SK-N-SH (cell line): ENCODE measurements at regions not wholly inside any gene's neighbourhood (a gene's known extent, or its start where the extent isn't known, plus 50 kb on each side); places are given as distances from the start of the nearest gene placed in this dataset.

ENCODE experiments used
- CHD2 ChIP-seq: fragments of 150-350 bp; IDR thresholded peaks from 2 replicates; pipeline ENCODE4 v1.6.1; 2018; ENCODE audit warnings: low read length; ENCODE audit not compliant: partially characterized antibody
- EP300 ChIP-seq, 2 experiments: IDR thresholded peaks; 2 replicates each; pipeline versions ENCODE4 v1.4.0 to v1.6.1; 2012; ENCODE audit warnings: borderline replicate concordance in 1 of 2, low read depth in 1 of 2, low read length in 1 of 2
- FOXJ3 ChIP-seq: sonication (generic); formaldehyde crosslinking; IDR thresholded peaks from 2 replicates; pipeline ENCODE4 v1.5.1; 2020; ENCODE audit warnings: mild to moderate bottlenecking, missing genetic modification reagents
- FOXM1 ChIP-seq: IDR thresholded peaks from 2 replicates; pipeline ENCODE4 v1.4.0; 2012; ENCODE audit warnings: low read depth, mild to moderate bottlenecking
- GATA2 ChIP-seq: sonication (generic); formaldehyde crosslinking; IDR thresholded peaks from 2 replicates; pipeline ENCODE4 v1.5.0; 2020; ENCODE audit warnings: mild to moderate bottlenecking, missing genetic modification reagents
- POLR2AphosphoS5 ChIP-seq: IDR thresholded peaks from 2 replicates; pipeline ENCODE4 v1.6.1; 2012; ENCODE audit warnings: low read depth, low read length
- RAD21 ChIP-seq: IDR thresholded peaks from 2 replicates; pipeline ENCODE4 v1.6.1; 2012; ENCODE audit warnings: mild to moderate bottlenecking, low read length
- RXRA ChIP-seq: IDR thresholded peaks from 2 replicates; pipeline ENCODE4 v1.4.0; 2012; ENCODE audit warnings: low read depth, mild to moderate bottlenecking, borderline replicate concordance
- SIN3A ChIP-seq: IDR thresholded peaks from 2 replicates; pipeline ENCODE4 v1.6.1; 2012; ENCODE audit warnings: low read depth, mild to moderate bottlenecking, low read length, moderate library complexity, borderline replicate concordance
- TAF1 ChIP-seq: IDR thresholded peaks from 2 replicates; pipeline ENCODE4 v1.6.1; 2012; ENCODE audit warnings: low read depth, mild to moderate bottlenecking, low read length, moderate library complexity, borderline replicate concordance
- YY1 ChIP-seq: IDR thresholded peaks from 2 replicates; pipeline ENCODE4 v1.4.0; 2012; ENCODE audit warnings: low read depth, mild to moderate bottlenecking
- TF ChIP-seq, protein P1 (sequence below): fragments of 200-600 bp; sonication (generic); IDR thresholded peaks from 2 replicates; pipeline ENCODE4 v1.6.1; 2017; ENCODE audit warnings: antibody characterized with exemption, mild to moderate bottlenecking, moderate library complexity
- TF ChIP-seq, protein P2 (sequence below): IDR thresholded peaks from 2 replicates; pipeline ENCODE4 v1.4.0; 2012; ENCODE audit warnings: low read depth
- TF ChIP-seq, protein P3 (sequence below): IDR thresholded peaks from 2 replicates; pipeline ENCODE4 v1.4.0; 2012; ENCODE audit warnings: low read depth, borderline replicate concordance

DNA sequence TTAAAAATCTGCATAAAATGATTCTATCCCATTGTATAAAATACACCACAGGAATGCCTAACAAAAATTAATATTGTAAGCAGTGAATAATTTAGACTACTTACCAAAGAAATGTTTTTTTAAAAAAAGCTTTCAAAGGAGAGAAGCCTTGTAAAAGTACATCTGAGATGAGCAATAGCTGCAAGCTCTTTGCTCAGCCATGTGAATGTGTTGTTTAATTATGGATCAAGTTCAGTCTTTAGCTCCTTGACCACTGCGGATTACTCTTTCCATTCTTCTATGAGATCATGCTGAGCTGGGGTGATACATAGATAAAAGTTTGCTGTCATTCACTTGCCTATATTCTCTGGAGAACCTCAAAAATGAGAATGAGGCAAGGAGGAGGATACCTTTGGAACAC is 782.4 kb upstream of the ZNF608 start:
- TF ChIP-seq, protein P1, sequence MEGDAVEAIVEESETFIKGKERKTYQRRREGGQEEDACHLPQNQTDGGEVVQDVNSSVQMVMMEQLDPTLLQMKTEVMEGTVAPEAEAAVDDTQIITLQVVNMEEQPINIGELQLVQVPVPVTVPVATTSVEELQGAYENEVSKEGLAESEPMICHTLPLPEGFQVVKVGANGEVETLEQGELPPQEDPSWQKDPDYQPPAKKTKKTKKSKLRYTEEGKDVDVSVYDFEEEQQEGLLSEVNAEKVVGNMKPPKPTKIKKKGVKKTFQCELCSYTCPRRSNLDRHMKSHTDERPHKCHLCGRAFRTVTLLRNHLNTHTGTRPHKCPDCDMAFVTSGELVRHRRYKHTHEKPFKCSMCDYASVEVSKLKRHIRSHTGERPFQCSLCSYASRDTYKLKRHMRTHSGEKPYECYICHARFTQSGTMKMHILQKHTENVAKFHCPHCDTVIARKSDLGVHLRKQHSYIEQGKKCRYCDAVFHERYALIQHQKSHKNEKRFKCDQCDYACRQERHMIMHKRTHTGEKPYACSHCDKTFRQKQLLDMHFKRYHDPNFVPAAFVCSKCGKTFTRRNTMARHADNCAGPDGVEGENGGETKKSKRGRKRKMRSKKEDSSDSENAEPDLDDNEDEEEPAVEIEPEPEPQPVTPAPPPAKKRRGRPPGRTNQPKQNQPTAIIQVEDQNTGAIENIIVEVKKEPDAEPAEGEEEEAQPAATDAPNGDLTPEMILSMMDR, result no peak
- TF ChIP-seq TAF1 (no peak), SIN3A (no peak), EP300 (IDR thresholded peaks at IDR 0.05; ENCODE audit: borderline replicate concordance in 1 of 2, low read depth in 1 of 2, low read length in 1 of 2) (no peak), CHD2 (no peak), RXRA (no peak), GATA2 (CRISPR knock-in tag) (no peak), RAD21 (no peak), POLR2AphosphoS5 (no peak), FOXM1 (no peak), YY1 (no peak), FOXJ3 (CRISPR knock-in tag) (no peak)
- TF ChIP-seq, protein P2, sequence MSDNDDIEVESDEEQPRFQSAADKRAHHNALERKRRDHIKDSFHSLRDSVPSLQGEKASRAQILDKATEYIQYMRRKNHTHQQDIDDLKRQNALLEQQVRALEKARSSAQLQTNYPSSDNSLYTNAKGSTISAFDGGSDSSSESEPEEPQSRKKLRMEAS, result no peak
- TF ChIP-seq, protein P3, sequence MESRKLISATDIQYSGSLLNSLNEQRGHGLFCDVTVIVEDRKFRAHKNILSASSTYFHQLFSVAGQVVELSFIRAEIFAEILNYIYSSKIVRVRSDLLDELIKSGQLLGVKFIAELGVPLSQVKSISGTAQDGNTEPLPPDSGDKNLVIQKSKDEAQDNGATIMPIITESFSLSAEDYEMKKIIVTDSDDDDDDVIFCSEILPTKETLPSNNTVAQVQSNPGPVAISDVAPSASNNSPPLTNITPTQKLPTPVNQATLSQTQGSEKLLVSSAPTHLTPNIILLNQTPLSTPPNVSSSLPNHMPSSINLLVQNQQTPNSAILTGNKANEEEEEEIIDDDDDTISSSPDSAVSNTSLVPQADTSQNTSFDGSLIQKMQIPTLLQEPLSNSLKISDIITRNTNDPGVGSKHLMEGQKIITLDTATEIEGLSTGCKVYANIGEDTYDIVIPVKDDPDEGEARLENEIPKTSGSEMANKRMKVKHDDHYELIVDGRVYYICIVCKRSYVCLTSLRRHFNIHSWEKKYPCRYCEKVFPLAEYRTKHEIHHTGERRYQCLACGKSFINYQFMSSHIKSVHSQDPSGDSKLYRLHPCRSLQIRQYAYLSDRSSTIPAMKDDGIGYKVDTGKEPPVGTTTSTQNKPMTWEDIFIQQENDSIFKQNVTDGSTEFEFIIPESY, result no peak
